Testis (tissue), 2 donors: ENCODE measurements at regions not wholly inside any gene's neighbourhood (a gene's known extent, or its start where the extent isn't known, plus 50 kb on each side); places are given as distances from the start of the nearest gene placed in this dataset.

Experiments
- CTCF ChIP-seq, 3 experiments: fragments of 450-650 bp in 2 of 3; fragments of 200-600 bp in 1 of 3; sonication (generic) in 1 of 3; IDR thresholded peaks; one replicate each; pipeline ENCODE4 v1.5.1; 2016 to 2019; ENCODE audit warnings: antibody characterized with exemption in 3 of 3, mild to moderate bottlenecking in 2 of 3, moderate library complexity in 1 of 3
- POLR2A ChIP-seq: fragments of 450-650 bp; IDR thresholded peaks from one replicate; pipeline ENCODE4 v1.6.1; 2017; ENCODE audit warnings: antibody characterized with exemption, mild to moderate bottlenecking, moderate library complexity

- TF ChIP-seq CTCF (IDR thresholded peaks at IDR 0.05) (peak in 1 of 3 experiments; percentile 43), POLR2A (no peak)
These were observed 382.3 kb upstream of the CRIM1 start for GRCh38 chr2:35973132-35973736.
